ENCODE measurements at regions not wholly inside any gene's neighbourhood (a gene's known extent, or its start where the extent isn't known, plus 50 kb on each side); places are given as distances from the start of the nearest gene placed in this dataset.

DNA sequence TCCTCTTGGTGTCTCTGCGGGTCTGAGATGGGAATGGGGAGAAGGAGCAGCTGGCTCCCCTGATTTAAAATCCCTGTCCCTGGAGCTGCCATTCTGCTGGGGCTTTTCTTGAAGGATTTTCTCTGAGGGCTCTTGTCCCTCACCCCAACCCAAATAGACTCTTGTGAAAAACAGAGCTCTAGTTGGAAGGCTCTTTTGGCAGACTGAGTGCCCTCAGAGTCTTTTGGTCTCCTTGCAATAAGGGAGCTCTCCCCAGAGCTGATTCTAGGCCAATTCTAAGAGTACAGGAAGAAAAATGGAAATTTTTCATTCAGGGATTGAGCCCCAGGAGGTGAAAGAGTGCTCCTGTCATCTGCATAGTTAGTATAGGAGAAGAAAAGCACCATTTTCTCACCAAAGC is 238.3 kb downstream of the COG6 start:
- Histone ChIP-seq H3K27me3 (ENCODE audit: control insufficient read depth, insufficient read depth, low read length) (no peaks in the 10 kb centered on the region), H3K4me1 (ENCODE audit: control insufficient read depth, insufficient read depth, low read length) (no peaks in the 10 kb centered on the region), H3K27ac (ENCODE audit: low read depth, low read length) (no peak overlapping the region), H3K9me3 (ENCODE audit: control insufficient read depth, insufficient read depth, low read depth, low read length) (no peaks in the 10 kb centered on the region), H3K9ac (ENCODE audit: low read length) (no peak overlapping the region), H3K4me3 (ENCODE audit: low read depth, low read length) (no peak overlapping the region), H3K36me3 (ENCODE audit: control insufficient read depth, insufficient read depth, low read length) (no peaks in the 10 kb centered on the region)

DNA sequence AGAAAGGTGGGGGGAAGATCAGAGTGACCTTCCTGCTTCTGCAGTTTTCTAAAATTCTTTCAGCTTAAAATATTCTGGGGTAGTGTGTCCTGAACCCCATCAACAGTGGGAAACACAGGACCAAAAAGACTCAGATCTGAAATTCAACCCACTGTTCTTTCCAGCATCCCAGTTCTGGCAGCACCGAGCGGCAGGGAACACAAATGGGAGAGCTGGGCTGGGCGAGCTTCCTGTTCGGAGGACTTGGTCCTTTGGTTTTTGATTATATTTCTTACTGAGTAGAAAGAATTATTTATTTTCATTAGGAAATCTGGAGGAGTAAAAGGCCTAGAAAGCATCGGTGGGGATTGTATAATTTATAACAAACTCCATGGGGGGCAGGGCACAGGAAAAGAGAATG is 239.1 kb downstream of the COG6 start:
- no peaks in the 10 kb centered on the region for H3K4me1 ChIP-seq (ENCODE audit: control insufficient read depth, insufficient read depth, low read length)
- no peaks in the 10 kb centered on the region for H3K36me3 ChIP-seq (ENCODE audit: control insufficient read depth, insufficient read depth, low read length)
- H3K27me3 ChIP-seq (ENCODE audit: control insufficient read depth, insufficient read depth, low read length) = no peaks in the 10 kb centered on the region
- H3K4me3 ChIP-seq (ENCODE audit: low read depth, low read length) = no peak overlapping the region
- H3K27ac ChIP-seq (ENCODE audit: low read depth, low read length) = no peak overlapping the region
- H3K9ac ChIP-seq (ENCODE audit: low read length) = no peak overlapping the region
- no peaks in the 10 kb centered on the region for H3K9me3 ChIP-seq (ENCODE audit: control insufficient read depth, insufficient read depth, low read depth, low read length)

DNA sequence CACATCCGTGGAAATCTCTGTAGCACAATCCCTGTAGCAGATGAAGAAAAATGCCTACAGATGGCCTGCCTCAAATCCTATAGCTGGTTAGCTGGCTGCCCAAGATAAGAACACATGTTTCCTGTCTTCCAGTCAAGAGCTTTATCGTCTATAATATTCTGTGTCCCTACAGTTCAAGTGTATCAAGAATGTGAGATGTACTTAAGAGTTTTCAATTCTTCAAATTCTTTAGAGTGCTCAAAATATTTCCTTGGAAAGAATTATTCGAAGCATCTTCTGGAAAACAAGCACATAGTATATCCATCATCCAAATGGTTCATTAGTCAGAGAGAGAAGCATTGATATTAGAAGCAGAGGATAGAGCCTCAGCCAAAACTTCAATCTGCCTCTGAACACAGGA is 239.8 kb downstream of the COG6 start:
- Histone ChIP-seq H3K9ac (ENCODE audit: low read length) (no peak overlapping the region), H3K36me3 (ENCODE audit: control insufficient read depth, insufficient read depth, low read length) (no peaks in the 10 kb centered on the region), H3K4me1 (ENCODE audit: control insufficient read depth, insufficient read depth, low read length) (no peaks in the 10 kb centered on the region), H3K27ac (ENCODE audit: low read depth, low read length) (no peak overlapping the region), H3K27me3 (ENCODE audit: control insufficient read depth, insufficient read depth, low read length) (no peaks in the 10 kb centered on the region), H3K9me3 (ENCODE audit: control insufficient read depth, insufficient read depth, low read depth, low read length) (no peaks in the 10 kb centered on the region), H3K4me3 (ENCODE audit: low read depth, low read length) (no peak overlapping the region)

DNA sequence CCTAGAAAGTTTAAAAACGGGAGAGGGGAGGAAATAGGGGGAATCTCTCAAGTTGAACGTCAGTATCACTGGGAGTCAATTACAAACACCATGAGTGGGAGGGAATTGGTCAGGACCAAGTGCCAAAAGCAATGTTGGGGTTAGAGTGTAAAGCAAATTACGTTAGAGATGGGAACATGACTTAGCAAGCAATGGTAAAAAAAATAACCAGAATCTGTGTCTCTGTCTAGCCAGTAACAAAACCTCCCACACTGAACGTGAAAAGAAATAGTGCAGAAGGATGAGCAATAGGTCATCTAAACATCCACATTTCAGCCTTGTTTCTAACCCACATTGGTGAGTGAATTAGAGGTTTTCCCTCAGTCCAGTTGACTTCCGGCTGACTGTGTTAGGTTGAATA is 242.2 kb downstream of the COG6 start:
- Histone ChIP-seq H3K4me1 (ENCODE audit: control insufficient read depth, insufficient read depth, low read length) (no peaks in the 10 kb centered on the region), H3K9me3 (ENCODE audit: control insufficient read depth, insufficient read depth, low read depth, low read length) (no peaks in the 10 kb centered on the region), H3K4me3 (ENCODE audit: low read depth, low read length) (no peak overlapping the region), H3K36me3 (ENCODE audit: control insufficient read depth, insufficient read depth, low read length) (no peaks in the 10 kb centered on the region), H3K9ac (ENCODE audit: low read length) (no peak overlapping the region), H3K27ac (ENCODE audit: low read depth, low read length) (no peak overlapping the region), H3K27me3 (ENCODE audit: control insufficient read depth, insufficient read depth, low read length) (no peaks in the 10 kb centered on the region)

DNA sequence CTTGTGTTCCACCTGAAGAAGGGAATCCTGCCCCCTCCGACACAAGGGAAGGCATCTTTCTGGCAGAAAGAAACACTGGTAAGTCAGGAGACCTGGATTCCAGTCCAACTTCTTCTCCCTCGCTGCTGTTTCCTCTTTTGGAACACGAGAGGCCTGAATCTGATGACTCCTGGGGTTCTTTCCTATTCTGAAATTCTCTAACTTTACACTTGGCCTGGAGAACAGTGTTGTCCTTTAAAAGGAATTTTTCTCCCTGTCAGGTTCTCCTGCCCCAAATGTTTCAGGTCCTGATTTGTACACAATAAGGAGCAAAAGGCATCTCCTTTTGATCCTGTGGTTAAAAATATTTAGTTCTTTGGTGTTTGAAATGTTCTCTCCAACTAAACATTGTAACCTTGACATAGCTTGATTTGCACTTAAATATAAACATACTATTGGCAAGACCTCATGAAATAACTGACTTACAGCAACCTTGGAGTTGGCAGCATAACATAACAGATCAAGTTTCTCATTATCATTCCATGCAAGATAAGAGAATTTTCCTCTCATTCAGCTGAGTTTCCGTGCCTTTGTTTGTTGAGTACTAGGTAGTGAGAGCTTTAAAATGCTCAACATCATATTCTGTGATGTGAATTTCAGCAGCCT is 244.8 kb downstream of the COG6 start:
- Histone ChIP-seq H3K27ac (ENCODE audit: low read depth, low read length) (no peak overlapping the region), H3K36me3 (ENCODE audit: control insufficient read depth, insufficient read depth, low read length) (no peaks in the 10 kb centered on the region), H3K9me3 (ENCODE audit: control insufficient read depth, insufficient read depth, low read depth, low read length) (no peaks in the 10 kb centered on the region), H3K27me3 (ENCODE audit: control insufficient read depth, insufficient read depth, low read length) (no peaks in the 10 kb centered on the region), H3K9ac (ENCODE audit: low read length) (no peak overlapping the region), H3K4me1 (ENCODE audit: control insufficient read depth, insufficient read depth, low read length) (no peaks in the 10 kb centered on the region), H3K4me3 (ENCODE audit: low read depth, low read length) (no peak overlapping the region)

DNA sequence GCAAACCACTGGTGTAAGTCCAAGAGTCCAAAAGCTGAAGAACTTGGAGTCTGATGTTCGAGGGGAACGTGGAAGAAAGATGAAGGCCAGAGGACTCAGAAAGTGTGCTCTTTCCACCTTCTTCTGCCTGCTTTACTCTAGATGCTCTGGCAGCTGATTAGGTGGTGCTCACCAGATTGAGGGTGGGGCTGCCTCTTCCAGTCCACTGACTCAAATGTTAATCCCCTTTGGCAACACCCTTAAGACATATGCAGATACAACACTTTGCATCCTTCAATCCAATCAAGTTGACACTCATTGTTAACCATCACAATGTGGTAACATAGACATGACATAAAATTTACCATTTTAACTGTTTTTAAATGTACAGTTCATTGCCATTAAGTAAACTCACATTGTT is 249.5 kb downstream of the COG6 start:
- Histone ChIP-seq H3K9ac (ENCODE audit: low read length) (no peak overlapping the region), H3K4me3 (ENCODE audit: low read depth, low read length) (no peak overlapping the region), H3K27me3 (ENCODE audit: control insufficient read depth, insufficient read depth, low read length) (no peaks in the 10 kb centered on the region), H3K9me3 (ENCODE audit: control insufficient read depth, insufficient read depth, low read depth, low read length) (no peaks in the 10 kb centered on the region), H3K36me3 (ENCODE audit: control insufficient read depth, insufficient read depth, low read length) (no peaks in the 10 kb centered on the region), H3K4me1 (ENCODE audit: control insufficient read depth, insufficient read depth, low read length) (no peaks in the 10 kb centered on the region), H3K27ac (ENCODE audit: low read depth, low read length) (no peak overlapping the region)

DNA sequence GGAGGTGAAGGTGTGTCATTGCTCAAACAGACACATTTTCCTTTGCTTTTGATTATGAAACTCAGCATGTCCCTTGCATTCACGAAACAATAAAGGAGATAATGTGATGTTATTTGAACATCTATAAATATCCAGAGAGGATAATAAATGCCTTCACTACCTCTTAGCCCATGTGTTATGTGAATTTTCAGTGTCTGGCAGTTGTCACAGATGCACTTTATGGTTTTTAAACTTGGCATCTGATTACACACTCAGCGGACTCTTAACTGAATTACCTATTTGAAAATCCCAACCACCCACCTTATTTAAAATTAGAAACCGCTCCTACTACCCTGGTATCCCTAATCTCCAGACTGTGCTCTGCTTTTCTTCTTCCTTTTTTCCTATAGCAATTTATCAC is 254.2 kb downstream of the COG6 start:
- Histone ChIP-seq H3K4me3 (ENCODE audit: low read depth, low read length) (no peak overlapping the region), H3K36me3 (ENCODE audit: control insufficient read depth, insufficient read depth, low read length) (no peaks in the 10 kb centered on the region), H3K27ac (ENCODE audit: low read depth, low read length) (no peak overlapping the region), H3K9me3 (ENCODE audit: control insufficient read depth, insufficient read depth, low read depth, low read length) (no peaks in the 10 kb centered on the region), H3K27me3 (ENCODE audit: control insufficient read depth, insufficient read depth, low read length) (no peaks in the 10 kb centered on the region), H3K9ac (ENCODE audit: low read length) (no peak overlapping the region), H3K4me1 (ENCODE audit: control insufficient read depth, insufficient read depth, low read length) (no peaks in the 10 kb centered on the region)

DNA sequence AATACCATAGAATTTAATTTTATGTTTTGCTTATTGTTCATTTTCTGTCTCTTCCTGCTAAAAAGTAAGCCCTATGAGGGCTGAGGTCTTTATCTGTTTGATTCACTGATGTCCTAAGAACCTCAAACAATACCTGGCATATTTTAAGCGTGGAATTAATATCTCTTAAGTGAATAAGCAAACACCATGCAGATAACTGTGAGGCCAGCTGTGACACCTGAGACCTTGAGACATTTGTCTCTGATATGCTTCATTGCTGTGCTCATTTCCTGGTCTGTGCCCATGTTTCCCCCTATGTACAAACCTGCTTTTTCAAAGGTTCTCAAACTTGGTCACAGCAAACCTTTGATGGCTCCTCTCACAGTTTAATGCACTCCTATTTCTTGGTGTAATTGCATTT is 254.6 kb downstream of the COG6 start:
- Histone ChIP-seq H3K4me1 (ENCODE audit: control insufficient read depth, insufficient read depth, low read length) (no peaks in the 10 kb centered on the region), H3K36me3 (ENCODE audit: control insufficient read depth, insufficient read depth, low read length) (no peaks in the 10 kb centered on the region), H3K9ac (ENCODE audit: low read length) (no peak overlapping the region), H3K9me3 (ENCODE audit: control insufficient read depth, insufficient read depth, low read depth, low read length) (no peaks in the 10 kb centered on the region), H3K4me3 (ENCODE audit: low read depth, low read length) (no peak overlapping the region), H3K27ac (ENCODE audit: low read depth, low read length) (no peak overlapping the region), H3K27me3 (ENCODE audit: control insufficient read depth, insufficient read depth, low read length) (no peaks in the 10 kb centered on the region)

DNA sequence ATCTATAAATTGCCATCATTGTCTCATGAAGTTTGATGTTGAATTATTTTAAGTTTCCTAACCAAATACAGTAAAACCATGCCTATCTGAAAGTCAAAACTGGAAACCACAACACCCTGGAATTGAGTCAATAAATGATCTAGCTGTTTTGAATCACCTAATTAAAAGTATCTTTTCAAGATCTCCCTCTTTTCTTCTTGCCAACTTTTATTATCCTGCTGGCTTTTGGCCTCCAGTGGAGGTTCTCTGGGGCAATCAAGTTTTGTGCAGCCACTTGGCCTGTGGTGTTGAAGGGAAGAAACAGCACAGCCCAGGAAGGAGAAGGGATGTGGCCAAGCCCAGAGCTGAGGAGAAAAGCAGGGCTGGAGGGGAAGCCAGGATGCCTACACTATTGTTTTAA is 255.4 kb downstream of the COG6 start:
- H3K9me3 ChIP-seq (ENCODE audit: control insufficient read depth, insufficient read depth, low read depth, low read length) = no peaks in the 10 kb centered on the region
- H3K27me3 ChIP-seq (ENCODE audit: control insufficient read depth, insufficient read depth, low read length) = no peaks in the 10 kb centered on the region
- no peaks in the 10 kb centered on the region for H3K4me1 ChIP-seq (ENCODE audit: control insufficient read depth, insufficient read depth, low read length)
- no peak overlapping the region for H3K4me3 ChIP-seq (ENCODE audit: low read depth, low read length)
- H3K36me3 ChIP-seq (ENCODE audit: control insufficient read depth, insufficient read depth, low read length) = no peaks in the 10 kb centered on the region
- no peak overlapping the region for H3K27ac ChIP-seq (ENCODE audit: low read depth, low read length)
- H3K9ac ChIP-seq (ENCODE audit: low read length) = no peak overlapping the region

DNA sequence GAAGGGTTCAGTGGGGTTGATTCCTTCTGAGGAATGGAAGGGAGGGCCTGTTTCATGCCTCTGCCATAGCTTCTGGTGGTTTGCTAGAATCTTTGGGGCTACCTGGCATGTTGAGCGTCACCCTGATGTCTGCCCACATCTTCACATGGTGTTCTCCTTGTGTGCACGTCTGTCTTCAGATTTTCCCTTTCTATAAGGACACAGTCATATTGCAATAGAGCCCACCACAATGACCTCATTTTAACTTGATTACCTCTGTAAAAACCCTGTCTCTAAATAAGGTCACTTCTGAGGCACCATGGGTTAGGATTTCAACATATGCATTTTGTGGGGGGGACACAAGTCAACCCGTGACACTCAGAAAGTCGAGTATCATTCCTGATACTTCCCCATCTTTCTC is 257.9 kb downstream of the COG6 start:
- no peak overlapping the region for H3K4me3 ChIP-seq (ENCODE audit: low read depth, low read length)
- no peak overlapping the region for H3K27ac ChIP-seq (ENCODE audit: low read depth, low read length)
- no peaks in the 10 kb centered on the region for H3K27me3 ChIP-seq (ENCODE audit: control insufficient read depth, insufficient read depth, low read length)

DNA sequence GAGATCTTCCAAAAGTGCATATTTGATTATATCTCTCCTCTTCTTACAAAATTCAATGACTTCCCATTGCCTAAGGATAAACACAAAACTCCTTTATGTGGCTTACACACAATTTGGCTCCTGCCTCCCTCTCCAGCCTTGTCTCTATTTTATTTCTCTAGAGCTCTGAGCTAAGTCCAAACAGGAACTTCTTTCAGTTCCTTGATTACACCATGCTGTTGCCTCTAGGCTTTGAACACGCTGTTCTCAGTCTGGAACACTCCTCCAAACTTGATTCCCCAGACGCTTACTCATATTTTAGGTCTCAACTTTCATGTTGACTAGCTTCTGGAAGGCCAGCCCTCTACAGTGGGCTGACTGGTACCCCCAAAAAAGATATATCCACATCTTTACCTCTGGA is 258.5 kb downstream of the COG6 start:
- no peak overlapping the region for H3K9ac ChIP-seq (ENCODE audit: low read length)
- no peaks in the 10 kb centered on the region for H3K4me1 ChIP-seq (ENCODE audit: control insufficient read depth, insufficient read depth, low read length)
- H3K27me3 ChIP-seq (ENCODE audit: control insufficient read depth, insufficient read depth, low read length) = no peaks in the 10 kb centered on the region
- H3K27ac ChIP-seq (ENCODE audit: low read depth, low read length) = no peak overlapping the region
- no peaks in the 10 kb centered on the region for H3K36me3 ChIP-seq (ENCODE audit: control insufficient read depth, insufficient read depth, low read length)
- no peaks in the 10 kb centered on the region for H3K9me3 ChIP-seq (ENCODE audit: control insufficient read depth, insufficient read depth, low read depth, low read length)
- H3K4me3 ChIP-seq (ENCODE audit: low read depth, low read length) = no peak overlapping the region

More for the DNA sequence above, 257.9 kb downstream of the COG6 start:
- H3K9me3 ChIP-seq (ENCODE audit: control insufficient read depth, insufficient read depth, low read depth, low read length) = no peaks in the 10 kb centered on the region
- H3K36me3 ChIP-seq (ENCODE audit: control insufficient read depth, insufficient read depth, low read length) = no peaks in the 10 kb centered on the region
- no peak overlapping the region for H3K9ac ChIP-seq (ENCODE audit: low read length)
- H3K4me1 ChIP-seq (ENCODE audit: control insufficient read depth, insufficient read depth, low read length) = no peaks in the 10 kb centered on the region

DNA sequence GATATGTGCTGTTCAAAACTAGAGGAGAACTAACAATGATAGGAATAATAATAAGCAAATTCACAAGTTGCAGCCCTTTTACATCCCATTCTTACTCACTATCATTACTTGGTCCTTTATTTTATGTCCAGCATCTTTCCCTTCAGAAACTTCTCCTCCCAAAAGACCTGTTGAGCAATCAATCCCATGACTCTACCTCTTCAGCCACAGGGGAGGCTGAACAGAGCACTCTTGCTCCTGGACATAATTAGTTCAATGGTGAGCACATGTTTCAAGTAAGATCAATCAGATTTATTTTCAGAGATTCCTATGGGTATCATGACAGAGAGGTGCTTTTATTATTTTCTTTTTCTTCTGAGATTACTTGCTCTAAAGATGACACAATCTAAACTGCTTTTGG is 260.0 kb downstream of the COG6 start:
- Histone ChIP-seq H3K27ac (ENCODE audit: low read depth, low read length) (no peak overlapping the region), H3K36me3 (ENCODE audit: control insufficient read depth, insufficient read depth, low read length) (no peaks in the 10 kb centered on the region), H3K9ac (ENCODE audit: low read length) (no peak overlapping the region), H3K27me3 (ENCODE audit: control insufficient read depth, insufficient read depth, low read length) (no peaks in the 10 kb centered on the region), H3K4me1 (ENCODE audit: control insufficient read depth, insufficient read depth, low read length) (no peaks in the 10 kb centered on the region), H3K4me3 (ENCODE audit: low read depth, low read length) (no peak overlapping the region), H3K9me3 (ENCODE audit: control insufficient read depth, insufficient read depth, low read depth, low read length) (no peaks in the 10 kb centered on the region)

Data from HUES6 (cell line).